ENCODE measurements at regions not wholly inside any gene's neighbourhood (a gene's known extent, or its start where the extent isn't known, plus 50 kb on each side); places are given as distances from the start of the nearest gene placed in this dataset.

- DNase-seq: no peak
Observed at GRCh38 chr1:218835609-218836008, 338.1 kb upstream of the LYPLAL1 start.

- DNase-seq: no peak
Observed at GRCh38 chr1:218836264-218836663, 337.4 kb upstream of the LYPLAL1 start.

- no peak for DNase-seq
Observed at GRCh38 chr1:218837051-218837450, 336.6 kb upstream of the LYPLAL1 start.

GRCh38 chr1:218845589-218845988 is 328.1 kb upstream of the LYPLAL1 start:
- no peak for DNase-seq

GRCh38 chr1:218846181-218846580 is 327.5 kb upstream of the LYPLAL1 start:
- no peak for DNase-seq

GRCh38 chr1:218847089-218847768 is 326.4 kb upstream of the LYPLAL1 start:
- DNase-seq: no peak

- no peak for DNase-seq
Observed at GRCh38 chr1:218848009-218848408, 325.7 kb upstream of the LYPLAL1 start.

- no peak for DNase-seq
Observed at GRCh38 chr1:218850367-218850766, 323.3 kb upstream of the LYPLAL1 start.

- no peak for DNase-seq
Observed at GRCh38 chr1:218851586-218851985, 322.1 kb upstream of the LYPLAL1 start.

- DNase-seq: no peak
Observed at GRCh38 chr1:218852527-218852926, 321.2 kb upstream of the LYPLAL1 start.

GRCh38 chr1:218863987-218864386 is 309.7 kb upstream of the LYPLAL1 start:
- DNase-seq: no peak

- DNase-seq: no peak
Observed at GRCh38 chr1:218865591-218865990, 308.1 kb upstream of the LYPLAL1 start.

GRCh38 chr1:218866507-218866906 is 307.2 kb upstream of the LYPLAL1 start:
- no peak for DNase-seq

GRCh38 chr1:218867066-218867465 is 306.6 kb upstream of the LYPLAL1 start:
- DNase-seq: no peak

- DNase-seq: no peak
Observed at GRCh38 chr1:218867941-218868626, 305.6 kb upstream of the LYPLAL1 start.

- no peak for DNase-seq
Observed at GRCh38 chr1:218869276-218869675, 304.4 kb upstream of the LYPLAL1 start.

GRCh38 chr1:218872026-218872425 is 301.7 kb upstream of the LYPLAL1 start:
- no peak for DNase-seq

- DNase-seq: no peak
Observed at GRCh38 chr1:218872928-218873327, 300.8 kb upstream of the LYPLAL1 start.

- no peak for DNase-seq
Observed at GRCh38 chr1:218874313-218874712, 299.4 kb upstream of the LYPLAL1 start.

GRCh38 chr1:218874801-218875400 is 298.8 kb upstream of the LYPLAL1 start:
- DNase-seq: no peak

GRCh38 chr1:218878369-218878768 is 295.3 kb upstream of the LYPLAL1 start:
- DNase-seq: no peak

- DNase-seq: no peak
Observed at GRCh38 chr1:218880484-218881060, 293.1 kb upstream of the LYPLAL1 start.

GRCh38 chr1:218882454-218882853 is 291.2 kb upstream of the LYPLAL1 start:
- no peak for DNase-seq

Measured in NCI-H187 treated with DMSO at 0.1 percent for 48 hours (cell line).